Stimulated activated CD4-positive, alpha-beta T cell treated with anti-CD3 and anti-CD28 coated beads, Interleukin-12 subunit alpha, Interleukin-12 subunit beta, amount 100 ng/mL, for 48 hours (primary cell): ENCODE measurements at regions not wholly inside any gene's neighbourhood (a gene's known extent, or its start where the extent isn't known, plus 50 kb on each side); places are given as distances from the start of the nearest gene placed in this dataset.
"Not testable (repeated sequence)": the region's sequence is repeated elsewhere in the genome, so short reads cannot be mapped to it uniquely, and the experiment has no call there.

Experiments
- DNase-seq, 3 donors: peaks; one replicate each; pipeline ENCODE4 v3.0.0-alpha.2; 2020; ENCODE audit warnings: low read depth in 2 of 3, low spot score in 1 of 3

DNA sequence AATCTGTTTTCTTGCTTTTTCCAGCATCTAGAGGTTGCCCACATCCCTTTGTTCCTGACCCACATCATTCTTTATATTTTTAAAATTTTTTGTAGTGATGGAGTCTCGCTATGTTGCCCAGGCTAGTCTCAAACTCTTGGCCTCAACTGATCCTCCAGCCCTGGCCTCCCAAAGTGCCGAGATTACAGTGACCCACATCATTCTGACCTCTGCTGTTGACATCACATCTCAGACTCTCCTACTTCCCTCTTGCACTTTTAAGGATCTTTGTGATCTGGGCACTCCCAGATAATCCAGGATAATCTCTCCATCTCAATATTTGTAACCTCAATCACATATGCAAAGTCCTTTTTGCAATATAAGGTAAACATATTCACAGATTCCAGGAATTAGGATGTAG is 266.6 kb downstream of the MEX3B start:
- no peak for DNase-seq

DNA sequence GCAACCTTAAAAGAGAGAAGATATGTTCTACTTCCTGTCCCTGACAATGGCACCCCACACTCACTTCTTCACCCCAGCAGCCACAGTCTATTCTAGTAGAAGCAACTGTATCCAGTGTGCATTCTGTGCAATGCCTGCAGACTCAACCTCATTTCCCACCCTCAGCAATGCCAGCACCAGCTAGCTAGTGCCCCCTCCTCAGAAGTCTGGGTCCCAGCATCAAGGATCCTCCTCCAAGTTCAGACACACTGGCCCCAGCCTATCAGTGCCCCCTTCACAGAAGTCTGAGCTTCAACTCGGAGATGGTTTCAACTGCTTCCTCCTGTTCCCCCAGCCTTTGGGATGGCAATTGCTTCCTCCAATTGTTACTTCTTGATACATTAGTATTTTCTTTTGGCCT is 268.3 kb downstream of the MEX3B start:
- DNase-seq, result no peak

DNA sequence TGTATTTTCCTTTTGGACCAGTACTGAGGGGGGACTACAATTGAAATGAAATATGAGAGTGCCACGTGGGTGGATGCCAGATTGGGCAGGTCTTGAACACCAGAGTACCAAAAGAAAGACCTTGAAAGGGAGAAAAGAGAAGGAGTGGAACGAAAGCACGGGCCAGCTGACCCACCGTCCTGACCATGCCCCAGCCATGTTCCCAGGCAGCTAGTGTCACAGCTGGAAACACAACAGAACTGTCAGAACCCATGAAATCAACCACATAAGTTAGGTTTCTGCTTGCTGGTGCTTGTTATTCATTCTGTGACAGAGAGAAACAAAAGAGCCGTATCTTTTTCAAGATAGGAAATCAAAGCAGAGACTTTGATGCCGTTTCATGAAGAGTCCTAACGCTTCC is 268.8 kb downstream of the MEX3B start:
- no peak for DNase-seq

DNA sequence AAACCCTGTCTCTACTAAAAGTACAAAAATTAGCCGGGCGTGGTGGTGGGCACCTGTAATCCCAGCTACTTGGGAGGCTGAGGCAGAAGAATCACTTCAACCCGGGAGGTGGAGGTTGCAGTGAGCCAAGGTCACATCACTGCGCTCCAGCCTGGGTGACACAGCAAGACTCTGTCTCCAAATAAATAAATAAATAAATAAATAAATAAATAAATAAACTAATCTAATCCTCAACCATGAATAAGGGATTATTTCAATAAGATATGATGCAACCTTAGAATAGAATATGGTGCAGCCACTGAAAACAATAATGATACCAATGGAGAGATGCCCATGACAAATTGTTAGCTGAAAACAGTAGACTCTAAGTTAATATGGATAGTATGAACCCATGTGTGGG is 270.0 kb downstream of the MEX3B start:
- DNase-seq, result not testable (repeated sequence)

DNA sequence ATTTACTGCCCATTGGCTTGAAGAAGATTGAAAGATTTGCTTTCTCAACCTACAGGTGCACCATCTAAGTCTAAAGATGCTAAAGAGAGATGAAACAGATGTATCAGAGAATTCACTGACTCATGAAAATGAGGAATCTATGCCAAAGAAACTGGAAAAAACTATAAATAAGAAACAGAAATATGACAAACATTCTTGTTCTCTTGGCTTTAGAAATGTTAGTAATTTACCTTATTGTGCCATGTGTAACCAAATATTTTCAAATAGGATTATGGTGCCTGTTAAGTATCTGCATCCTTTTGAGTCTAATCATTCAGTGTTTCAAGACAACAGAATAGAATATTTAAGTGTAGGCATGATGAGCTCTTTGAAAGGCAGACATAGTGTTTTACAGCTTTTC is 271.5 kb downstream of the MEX3B start:
- DNase-seq, result no peak

DNA sequence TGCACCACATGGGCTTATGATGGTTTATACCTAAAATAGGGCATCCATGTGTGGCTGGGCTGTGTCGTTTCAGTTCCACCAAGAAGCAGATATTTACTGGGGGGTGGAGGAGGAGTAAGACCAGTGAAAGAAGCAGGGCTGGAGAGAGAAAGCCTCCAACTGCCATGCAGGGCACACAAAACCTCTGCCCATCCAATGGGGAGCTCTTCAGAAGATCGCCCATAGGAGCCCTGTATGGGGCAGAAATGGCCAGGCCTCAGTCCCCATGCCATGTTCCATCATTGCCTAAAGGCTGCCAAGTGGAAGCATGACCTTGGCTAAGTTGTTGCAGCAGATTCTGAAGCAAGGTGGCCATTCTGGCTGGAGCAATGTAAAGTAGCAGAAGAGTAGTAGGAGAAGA is 277.0 kb downstream of the MEX3B start:
- DNase-seq, result no peak

DNA sequence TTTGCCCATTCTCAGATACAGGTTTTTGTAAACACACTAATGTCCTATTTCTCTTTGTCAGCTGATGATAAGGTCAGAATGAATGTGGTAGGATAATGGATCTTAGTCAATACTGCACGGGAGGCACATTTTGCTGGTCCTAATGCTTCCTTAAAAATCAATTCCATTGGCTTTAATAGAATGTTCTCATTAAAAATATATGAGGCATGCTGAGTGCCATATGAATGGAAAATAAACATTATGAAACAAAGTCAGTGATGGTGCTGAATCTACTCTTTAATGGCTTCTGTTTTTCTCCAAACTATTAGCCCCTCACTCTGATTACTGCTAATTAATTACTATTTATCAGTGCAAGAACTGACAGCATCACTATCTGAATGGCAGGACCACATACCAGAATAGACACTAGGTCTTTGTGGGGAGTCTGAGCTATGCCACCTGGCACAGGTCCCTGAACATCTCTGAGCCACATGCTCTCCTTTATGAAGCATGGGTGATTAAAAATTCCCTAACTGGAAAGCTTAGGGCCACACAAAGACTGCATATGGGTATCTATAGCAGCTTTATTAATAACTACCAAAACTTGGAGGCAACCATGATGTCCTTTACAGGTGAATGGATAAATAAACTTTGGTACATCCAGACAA is 278.9 kb downstream of the MEX3B start:
- DNase-seq, result no peak

DNA sequence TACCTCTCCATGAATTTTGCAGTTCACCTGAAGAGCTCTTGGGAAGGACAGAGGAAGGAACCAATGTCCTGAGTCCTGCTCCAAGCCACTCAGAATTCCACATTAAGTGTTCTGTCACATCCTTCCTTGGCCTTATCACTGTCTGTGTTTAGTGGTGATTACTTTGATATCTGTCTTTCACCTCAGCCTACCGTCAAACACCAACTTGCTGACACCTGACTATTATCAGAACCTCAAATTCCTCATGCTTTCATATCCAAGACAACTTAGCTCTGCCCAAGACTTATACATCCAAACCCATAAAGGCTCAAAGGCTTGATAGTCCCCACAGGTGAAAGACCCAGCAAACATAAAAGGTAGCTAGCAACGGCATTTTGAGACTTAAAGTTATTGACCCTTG is 280.0 kb downstream of the MEX3B start:
- DNase-seq, result no peak

DNA sequence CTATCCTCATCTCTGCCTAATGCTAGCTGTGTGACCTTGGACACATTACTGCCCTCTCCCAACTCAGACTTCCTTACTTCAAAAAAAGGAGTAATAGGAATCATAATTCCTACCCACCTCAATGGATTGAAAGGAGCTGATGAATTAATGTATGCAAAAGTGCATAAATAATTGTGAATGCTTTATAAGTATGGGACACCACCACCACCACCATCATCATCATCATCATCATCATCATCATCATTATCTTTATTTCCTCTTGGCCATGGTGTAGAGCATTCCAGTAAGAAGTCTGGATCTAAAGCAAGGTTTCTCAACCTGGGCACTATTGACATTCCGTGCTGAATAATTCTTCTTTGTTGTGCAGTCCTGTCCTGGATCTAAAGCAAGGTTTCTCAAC is 282.5 kb downstream of the MEX3B start:
- no peak for DNase-seq

DNA sequence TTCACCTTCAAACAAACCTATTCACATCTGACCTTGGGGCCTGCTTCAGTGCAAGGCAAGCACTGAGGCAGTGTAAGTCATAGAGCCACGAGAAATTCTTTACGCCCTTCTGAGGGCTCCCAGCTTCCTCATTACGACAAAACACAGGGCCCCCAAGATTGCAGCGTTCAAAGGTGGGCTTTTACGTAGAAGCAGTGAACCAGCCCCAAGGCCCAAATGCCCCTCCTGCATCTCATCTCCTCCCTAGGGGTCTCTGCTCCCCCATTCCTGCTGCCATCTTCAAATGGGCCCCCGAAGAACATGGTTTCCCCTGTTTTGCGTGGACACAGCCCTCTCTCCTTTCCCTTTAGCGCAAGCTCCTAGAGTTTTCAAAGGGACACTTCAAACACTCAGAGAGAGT is 285.1 kb downstream of the MEX3B start:
- no peak for DNase-seq

DNA sequence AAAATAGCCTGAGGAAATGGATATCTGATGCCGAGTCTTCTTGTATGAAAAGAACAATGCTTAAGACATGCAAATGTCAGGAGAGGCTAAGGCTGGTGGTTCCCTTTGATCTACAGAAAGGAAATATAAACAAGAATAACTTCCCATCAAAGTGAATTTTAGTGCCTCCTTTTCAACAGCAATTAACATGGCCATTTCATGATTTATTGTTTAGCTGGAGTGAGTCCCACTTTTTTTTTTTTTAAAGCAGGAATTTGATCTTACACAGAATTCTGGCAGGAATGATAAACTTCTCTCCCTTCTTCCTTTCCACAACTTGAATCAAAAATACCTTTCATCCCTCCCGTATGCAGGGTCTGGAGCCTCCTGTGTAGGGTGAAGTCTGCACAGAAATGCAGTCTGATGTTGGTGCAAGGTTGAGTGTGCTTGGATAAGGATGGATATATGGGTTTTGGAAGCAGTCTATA is 287.0 kb downstream of the MEX3B start:
- no peak for DNase-seq

DNA sequence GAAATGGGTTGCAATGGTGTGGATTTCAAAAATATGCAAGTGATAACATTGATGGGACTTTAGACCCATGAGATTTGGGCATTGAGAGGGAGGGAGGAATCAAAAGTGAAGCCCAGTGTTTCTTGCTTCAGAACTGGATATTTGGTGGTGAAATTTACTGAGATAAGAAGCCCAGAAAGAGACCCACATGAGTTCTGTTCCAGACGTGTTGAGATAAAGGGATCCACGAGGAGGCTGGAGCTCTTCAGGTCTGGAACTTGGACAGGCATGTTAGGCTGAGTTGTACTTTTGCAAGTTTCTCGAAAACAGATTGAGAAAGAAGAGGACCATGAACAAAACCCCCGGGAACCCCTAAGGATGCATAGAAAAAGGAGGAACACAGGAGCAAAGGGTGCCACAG is 290.2 kb downstream of the MEX3B start:
- DNase-seq, result no peak

DNA sequence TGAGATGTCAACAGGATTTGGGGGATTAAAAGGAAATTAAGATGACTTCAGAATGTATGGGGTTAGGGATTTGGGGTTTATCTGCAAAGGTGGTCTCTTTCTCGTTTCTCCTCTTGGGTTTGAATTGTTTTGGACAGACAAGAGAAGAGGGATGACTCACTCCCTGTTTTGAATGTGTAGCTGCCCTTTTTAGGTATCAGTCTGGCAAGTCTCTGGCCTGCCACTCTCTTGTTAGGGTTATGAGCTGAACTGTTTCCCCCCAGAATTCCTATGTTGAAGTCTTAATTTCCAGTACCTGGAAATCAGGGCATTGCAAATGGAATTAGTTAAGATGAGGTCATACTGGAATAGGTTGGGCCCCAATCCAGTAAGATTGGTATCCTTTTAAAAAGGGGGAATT is 291.7 kb downstream of the MEX3B start:
- no peak for DNase-seq

DNA sequence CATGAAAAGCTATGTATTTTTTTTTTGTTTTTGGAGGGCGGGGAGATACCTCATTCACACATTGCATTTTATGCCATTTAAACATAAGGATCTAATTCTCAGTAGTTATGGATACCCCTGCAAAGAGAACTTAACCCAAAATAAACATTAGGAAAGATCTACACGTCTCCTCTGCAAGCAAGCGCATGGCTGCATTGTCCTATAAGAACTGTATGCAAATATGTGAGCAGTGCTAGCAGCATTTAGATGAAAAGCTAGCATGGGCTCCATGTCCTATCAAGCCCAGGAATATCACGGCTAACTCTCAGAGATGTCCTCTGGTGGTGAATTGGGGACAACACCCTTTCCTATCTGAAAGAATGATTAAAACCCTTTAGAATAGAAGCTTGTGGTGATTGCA is 292.8 kb downstream of the MEX3B start:
- DNase-seq, result no peak

DNA sequence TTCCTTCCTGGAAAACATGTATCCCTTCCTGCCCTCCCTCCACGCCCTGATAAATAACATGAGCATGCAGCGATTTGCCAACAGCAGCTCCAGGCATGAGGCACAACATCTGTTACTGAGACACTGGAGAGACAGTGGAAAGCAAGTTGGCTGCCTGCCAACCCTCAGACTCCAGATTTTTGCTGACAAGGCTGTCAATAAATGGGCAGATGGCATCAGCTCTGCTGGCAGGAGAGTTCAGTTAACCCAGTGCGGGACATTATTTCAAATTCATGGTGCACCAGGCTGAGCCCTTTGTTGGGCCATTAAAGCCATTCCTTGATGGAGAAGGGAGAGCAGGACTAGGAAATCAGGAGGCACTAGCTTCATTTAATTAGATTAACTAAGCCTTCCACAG is 293.3 kb downstream of the MEX3B start:
- DNase-seq, result no peak

DNA sequence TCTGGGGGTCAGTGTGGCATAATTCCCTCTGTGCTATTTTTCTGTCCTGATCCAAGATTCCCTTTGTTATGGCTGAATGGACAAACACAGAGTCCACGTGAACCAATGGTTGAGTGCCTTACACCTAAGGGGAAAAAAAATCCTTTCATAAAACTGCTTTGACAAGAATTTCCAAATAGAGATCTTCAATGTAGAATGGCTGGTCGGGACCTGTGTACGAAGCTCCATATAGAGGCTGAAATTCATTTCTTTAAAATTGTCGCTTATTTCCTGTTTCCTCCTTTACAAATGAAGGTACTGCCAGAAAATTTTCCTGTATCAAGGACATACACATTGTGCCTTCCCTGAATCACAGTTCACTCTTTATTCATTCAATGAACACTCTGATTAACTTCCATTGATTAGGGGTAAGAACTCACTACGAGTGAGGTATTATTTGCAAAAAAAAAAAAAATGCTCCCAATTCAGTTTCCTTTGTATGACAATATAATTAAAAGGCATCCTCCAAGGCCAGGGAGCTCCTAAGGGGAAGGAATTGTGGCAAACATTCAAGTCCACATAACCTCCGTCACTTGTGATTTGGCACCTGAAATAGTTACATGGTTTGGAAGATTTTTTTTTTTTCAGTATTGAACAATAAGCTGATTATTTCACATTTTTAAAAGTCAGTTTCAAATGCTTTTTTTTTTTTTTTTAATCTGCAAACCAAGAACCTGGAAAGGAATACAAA is 293.8 kb downstream of the MEX3B start:
- no peak for DNase-seq

DNA sequence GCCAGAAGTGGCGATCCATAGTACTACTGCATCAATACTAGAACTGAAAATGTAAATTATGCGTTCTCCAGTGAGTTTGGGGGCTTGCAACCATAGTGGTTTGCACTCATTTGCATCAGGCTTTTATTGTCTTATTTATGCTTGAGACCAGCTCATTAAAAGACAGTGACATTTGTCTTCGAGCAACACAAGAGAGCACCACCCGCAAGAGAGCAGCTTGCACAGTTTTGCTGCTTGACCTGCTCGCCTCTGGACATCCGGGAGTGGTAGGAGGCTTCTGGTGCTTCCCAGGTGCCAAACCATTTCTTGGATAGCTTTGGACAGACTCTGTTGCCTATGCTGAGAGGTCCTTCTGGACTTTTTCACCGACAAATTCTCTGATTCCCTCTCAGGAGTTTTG is 294.6 kb downstream of the MEX3B start:
- no peak for DNase-seq

DNA sequence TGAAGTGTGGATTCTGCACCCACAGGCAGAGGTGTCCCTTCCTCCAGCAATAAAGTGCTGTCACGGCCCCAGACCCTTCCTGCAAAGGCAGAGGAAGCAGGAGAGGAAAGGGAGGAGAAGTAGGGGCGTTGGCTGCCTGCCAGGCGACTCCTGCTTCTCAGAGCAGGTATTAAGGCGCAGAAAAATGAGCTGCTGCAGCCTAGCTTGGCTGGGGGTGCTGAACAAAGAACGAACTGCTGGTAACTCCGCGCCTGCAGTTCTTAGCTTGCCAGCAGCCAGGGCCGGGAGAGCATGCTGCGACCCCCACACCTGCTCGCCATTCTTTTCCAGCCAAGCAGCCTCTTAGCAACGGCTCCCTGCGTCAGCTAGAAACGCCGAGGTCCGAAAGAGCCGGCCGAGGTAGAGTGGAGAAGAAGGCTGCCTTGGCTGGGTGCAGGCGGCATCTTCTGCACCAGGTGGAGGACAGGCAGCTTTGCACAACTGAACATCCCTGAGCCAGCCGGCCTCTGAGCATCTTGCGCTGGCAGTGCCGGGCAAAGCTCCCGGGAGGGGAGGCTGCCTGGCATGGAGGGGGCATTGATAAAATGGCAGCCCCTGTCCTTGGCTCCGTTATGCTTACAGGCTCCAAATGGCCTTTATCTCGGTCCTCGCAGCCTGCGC is 296.0 kb downstream of the MEX3B start:
- no peak for DNase-seq

DNA sequence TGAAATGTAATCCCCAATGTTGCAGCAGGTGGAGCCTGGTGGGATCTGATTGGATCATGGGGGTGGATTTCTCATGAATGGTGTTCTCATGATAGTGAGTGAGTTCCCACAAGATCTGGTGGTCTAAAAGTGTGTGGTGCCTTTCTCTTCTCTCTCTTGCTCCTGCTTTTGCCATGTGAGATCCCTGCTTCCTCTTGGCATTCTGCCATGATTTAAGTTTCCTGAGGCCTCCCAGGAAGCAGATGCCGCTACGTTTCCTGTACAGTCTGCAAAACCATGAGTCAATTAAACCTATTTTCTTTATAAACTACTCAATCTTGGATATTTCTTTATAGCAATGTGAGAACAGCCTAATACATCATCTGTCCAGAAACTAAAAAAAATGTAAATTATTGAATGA is 298.3 kb downstream of the MEX3B start:
- no peak for DNase-seq

DNA sequence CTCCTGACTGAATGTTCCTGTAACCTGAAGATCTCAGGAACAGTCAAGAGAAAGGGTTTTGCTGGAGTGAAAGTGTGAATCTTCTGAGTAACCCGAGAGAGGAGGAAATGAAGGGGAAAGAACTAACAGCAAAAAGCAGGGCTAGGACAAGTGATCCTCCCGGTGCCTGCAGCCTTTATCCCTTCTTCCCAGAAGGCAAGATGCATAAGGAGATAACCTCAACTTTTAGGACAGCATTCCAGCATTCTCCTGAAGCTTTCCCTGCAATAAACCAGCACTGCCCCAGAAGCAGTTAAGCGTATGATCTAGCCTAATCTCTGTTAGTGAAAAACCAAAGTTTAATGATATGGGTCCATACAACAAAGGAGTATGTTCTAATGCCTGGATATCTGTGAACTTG is 298.8 kb downstream of the MEX3B start:
- DNase-seq, result no peak

DNA sequence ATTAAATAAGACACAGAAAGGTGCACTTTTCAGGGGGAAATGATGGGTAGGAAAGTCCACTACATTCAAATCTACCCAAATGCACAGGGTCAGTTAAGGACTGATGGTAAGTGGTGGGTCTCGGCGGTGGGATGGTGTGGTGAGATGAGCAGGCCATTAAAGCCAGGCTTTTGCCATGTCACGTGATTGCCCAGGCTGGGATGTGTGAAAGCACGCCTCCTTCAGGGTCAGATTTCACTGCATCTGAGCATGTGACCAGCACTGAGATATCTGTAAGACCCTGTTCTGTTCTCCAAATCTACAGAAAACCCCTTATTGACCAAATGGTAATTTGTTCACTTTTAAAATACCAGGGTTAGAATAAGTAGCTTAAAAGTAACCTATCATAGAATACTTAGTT is 301.5 kb downstream of the MEX3B start:
- no peak for DNase-seq

DNA sequence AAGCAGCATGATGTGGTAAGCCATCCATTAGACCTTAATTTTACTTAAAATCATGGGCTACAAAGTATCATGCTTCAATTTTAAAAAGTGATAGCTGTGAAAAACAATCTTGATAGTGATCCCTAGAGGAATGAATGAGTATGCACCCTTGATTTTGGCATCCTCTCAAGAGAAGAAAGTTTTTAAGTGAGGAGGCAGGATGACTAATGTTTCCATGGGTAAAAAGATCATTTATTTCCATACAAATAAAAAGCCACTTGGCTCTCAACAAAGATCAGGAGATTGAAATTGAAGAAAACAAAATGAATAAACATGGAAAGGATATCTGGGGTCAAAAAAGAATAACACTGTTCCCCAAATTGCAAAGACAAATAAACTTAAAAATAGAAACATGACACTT is 305.4 kb downstream of the MEX3B start:
- DNase-seq, result no peak

DNA sequence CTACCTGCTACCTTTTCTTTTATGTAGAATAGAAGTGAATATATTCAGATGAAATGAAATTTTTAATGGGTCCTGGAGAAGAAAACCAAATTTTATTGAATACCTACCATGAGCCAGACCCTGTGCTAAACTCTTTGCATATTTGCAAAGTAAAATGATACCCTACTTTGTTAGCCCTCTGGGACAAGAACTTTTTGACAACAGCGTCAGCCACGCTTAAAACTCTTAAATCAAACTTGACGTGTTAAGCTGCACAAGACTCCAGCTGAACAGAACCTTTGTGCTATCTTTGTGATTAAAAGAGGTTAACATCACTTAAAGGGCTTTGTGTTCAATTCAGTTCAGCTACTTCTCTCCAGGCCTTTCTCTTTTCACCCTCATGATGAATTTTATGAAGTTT is 316.5 kb downstream of the MEX3B start:
- no peak for DNase-seq
